GDM1 (cell line): ENCODE measurements at regions not wholly inside any gene's neighbourhood (a gene's known extent, or its start where the extent isn't known, plus 50 kb on each side); places are given as distances from the start of the nearest gene placed in this dataset.

Experiments used
- DNase-seq: peaks from one replicate; lab custom pipeline; 2025; lab: John Stamatoyannopoulos, UW

- DNase-seq, result no peak
These were observed 712.8 kb downstream of the CDH8 start for GRCh38 chr16:61323456-61323855.

GRCh38 chr16:61320791-61321190 is 715.4 kb downstream of the CDH8 start:
- no peak for DNase-seq

GRCh38 chr16:61313931-61314330 is 722.3 kb downstream of the CDH8 start:
- no peak for DNase-seq

GRCh38 chr16:61309386-61309785 is 726.9 kb downstream of the CDH8 start:
- DNase-seq, result no peak

GRCh38 chr16:61306204-61306603 is 730.0 kb downstream of the CDH8 start:
- no peak for DNase-seq

- no peak for DNase-seq
These were observed 739.4 kb downstream of the CDH8 start for GRCh38 chr16:61296814-61297213.

- DNase-seq, result no peak
These were observed 739.9 kb downstream of the CDH8 start for GRCh38 chr16:61296305-61296704.

GRCh38 chr16:61295311-61295710 is 740.9 kb downstream of the CDH8 start:
- no peak for DNase-seq

- no peak for DNase-seq
These were observed 747.1 kb downstream of the CDH8 start for GRCh38 chr16:61289141-61289540.

GRCh38 chr16:61277849-61278248 is 758.4 kb downstream of the CDH8 start:
- DNase-seq, result no peak

GRCh38 chr16:61274211-61274610 is 762.0 kb downstream of the CDH8 start:
- DNase-seq, result no peak

GRCh38 chr16:61270726-61271125 is 765.5 kb downstream of the CDH8 start:
- DNase-seq, result no peak

- DNase-seq, result no peak
These were observed 772.8 kb downstream of the CDH8 start for GRCh38 chr16:61263400-61263799.

GRCh38 chr16:61261315-61261714 is 774.9 kb downstream of the CDH8 start:
- DNase-seq, result no peak

- DNase-seq, result no peak
These were observed 789.6 kb downstream of the CDH8 start for GRCh38 chr16:61246592-61246991.

GRCh38 chr16:61243954-61244353 is 792.3 kb downstream of the CDH8 start:
- no peak for DNase-seq

GRCh38 chr16:61237884-61238485 is 798.3 kb downstream of the CDH8 start:
- DNase-seq, result no peak

GRCh38 chr16:61233713-61234112 is 802.5 kb downstream of the CDH8 start:
- no peak for DNase-seq

GRCh38 chr16:61228371-61228770 is 807.9 kb downstream of the CDH8 start:
- DNase-seq, result no peak

- DNase-seq, result no peak
These were observed 820.6 kb downstream of the CDH8 start for GRCh38 chr16:61215605-61216004.

GRCh38 chr16:61214780-61215179 is 821.5 kb downstream of the CDH8 start:
- no peak for DNase-seq

- no peak for DNase-seq
These were observed 826.2 kb downstream of the CDH8 start for GRCh38 chr16:61210076-61210475.

GRCh38 chr16:61195006-61195405 is 841.2 kb downstream of the CDH8 start:
- DNase-seq, result no peak

- DNase-seq, result no peak
These were observed 841.7 kb downstream of the CDH8 start for GRCh38 chr16:61194573-61194972.

GRCh38 chr16:61182391-61182790 is 853.8 kb downstream of the CDH8 start:
- no peak for DNase-seq
